CD4-positive, alpha-beta T cell (primary cell): ENCODE measurements at regions not wholly inside any gene's neighbourhood (a gene's known extent, or its start where the extent isn't known, plus 50 kb on each side); places are given as distances from the start of the nearest gene placed in this dataset.

ENCODE experiments used
- ATAC-seq: fragments of 200-7000 bp; cut with Tn5 transposase; one replicate; pipeline ENCODE4 v1.10.0; 2022; ENCODE audit warnings: mild to moderate bottlenecking; ENCODE audit not compliant: poor library complexity
- CTCF ChIA-PET: fragments of 350-600 bp; sonication (Branson Sonifier 250); formaldehyde crosslinking; loops from one replicate; lab custom pipeline; 2021; ENCODE audit warnings: antibody characterized with exemption, inconsistent platforms; lab: Charles Lee
- POLR2A ChIA-PET: fragments of 350-600 bp; sonication (Branson Sonifier 250); formaldehyde crosslinking; loops from one replicate; lab custom pipeline; 2021; ENCODE audit warnings: antibody characterized with exemption, inconsistent platforms; lab: Charles Lee
- DNase-seq, 14 experiments: peaks; one replicate each; pipeline ENCODE4 v3.0.0-alpha.2; 2013 to 2020; ENCODE audit warnings: mixed read lengths in 2 of 14
- H3K27ac ChIP-seq, 2 donors: one replicate each; pipeline versions ENCODE4 v1.5.1 to v1.7.0; 2013; ENCODE audit warnings: low read length in 2 of 2, low read depth in 1 of 2, mild to moderate bottlenecking in 1 of 2
- H3K27me3 ChIP-seq, 2 experiments: 1 replicate in 1 of 2; 2 replicates in 1 of 2; pipeline versions ENCODE4 v1.6.1 to v1.7.0; 2013; ENCODE audit warnings: low read length in 2 of 2, control low read depth in 1 of 2, mild to moderate bottlenecking in 1 of 2, moderate library complexity in 1 of 2; ENCODE audit not compliant: insufficient read depth in 2 of 2, control insufficient read depth in 1 of 2
- H3K36me3 ChIP-seq: one replicate; pipeline ENCODE4 v1.6.1; 2013; ENCODE audit warnings: low read length, control low read depth; ENCODE audit not compliant: insufficient read depth
- H3K4me1 ChIP-seq: one replicate; pipeline ENCODE4 v1.6.1; 2013; ENCODE audit warnings: low read length, control low read depth; ENCODE audit not compliant: insufficient read depth
- H3K4me3 ChIP-seq: one replicate; pipeline ENCODE4 v1.5.1; 2013; ENCODE audit warnings: mild to moderate bottlenecking, low read length, moderate library complexity
- H3K9me3 ChIP-seq, 2 experiments: 1 replicate in 1 of 2; 2 replicates in 1 of 2; pipeline versions ENCODE4 v1.6.1 to v1.7.0; 2013; ENCODE audit warnings: low read length in 2 of 2, mild to moderate bottlenecking in 2 of 2, control low read depth in 1 of 2, moderate library complexity in 1 of 2; ENCODE audit not compliant: control insufficient read depth in 1 of 2, insufficient read depth in 1 of 2
- H3K27ac Mint-ChIP-seq: one replicate; pipeline ENCODE4 v1.8.0; 2020; ENCODE audit warnings: mixed read lengths
- H3K27me3 Mint-ChIP-seq: one replicate; pipeline ENCODE4 v1.8.0; 2021; ENCODE audit warnings: mixed read lengths
- H3K36me3 Mint-ChIP-seq: one replicate; pipeline ENCODE4 v1.8.0; 2021; ENCODE audit warnings: low read depth, mixed read lengths
- H3K4me1 Mint-ChIP-seq: one replicate; pipeline ENCODE4 v1.8.0; 2021; ENCODE audit warnings: low read depth, mixed read lengths
- H3K4me3 Mint-ChIP-seq: one replicate; pipeline ENCODE4 v1.8.0; 2020; ENCODE audit warnings: mild to moderate bottlenecking, mixed read lengths
- H3K9me3 Mint-ChIP-seq: one replicate; pipeline ENCODE4 v1.8.0; 2020; ENCODE audit warnings: mixed read lengths
- CTCF ChIP-seq: fragments of 200-600 bp; IDR thresholded peaks from one replicate; pipeline ENCODE4 v1.8.0; 2022; ENCODE audit warnings: antibody characterized with exemption, mild to moderate bottlenecking
- intact Hi-C, 2 experiments: fragments of 100-400 bp; cut with DNase I in 1 of 2; cut with micrococcal nuclease in 1 of 2; formaldehyde crosslinking; loops; one replicate each; pipeline versions ENCODE4 v1.15.1 to v1.9.0; 2023 to 2025; cut with DNase I, micrococcal nuclease

- intact Hi-C loops, result no loop called here
Observed at GRCh38 chr11:87437133-87437843, 399.6 kb downstream of the TMEM135 start.

GRCh38 chr11:87432022-87432421 lies 394.3 kb downstream of the TMEM135 start:
- ChIA-PET CTCF (interaction anchor here (1.7 kb wide), 1 partner anchor 11 kb away, joined by 7 read pairs; no protein-coding TSS in a partner anchor), POLR2A (no interaction called here)
- intact Hi-C loops, result no loop called here
- no peak overlapping the region for H3K4me3 Mint-ChIP-seq
- no peak for TF ChIP-seq CTCF
- DNase-seq (no peak), ATAC-seq (no peak)
- H3K4me3 ChIP-seq, result no peak overlapping the region
- H3K27me3 ChIP-seq, result no peaks in the 10 kb centered on the region
- no peaks in the 10 kb centered on the region for H3K4me1 ChIP-seq
- H3K27ac ChIP-seq, result no peak overlapping the region
- H3K27me3 Mint-ChIP-seq, result peaks cover 4% of the 10 kb centered on the region
- no peaks in the 10 kb centered on the region for H3K36me3 ChIP-seq
- H3K27ac Mint-ChIP-seq, result no peak overlapping the region
- H3K9me3 Mint-ChIP-seq, result no peaks in the 10 kb centered on the region
- no peaks in the 10 kb centered on the region for H3K36me3 Mint-ChIP-seq
- no peaks in the 10 kb centered on the region for H3K4me1 Mint-ChIP-seq
- no peaks in the 10 kb centered on the region for H3K9me3 ChIP-seq

More at GRCh38 chr11:87437133-87437843, 399.6 kb downstream of the TMEM135 start:
- H3K4me1 Mint-ChIP-seq, result no peaks in the 10 kb centered on the region
- no peak overlapping the region for H3K27ac ChIP-seq
- H3K4me3 ChIP-seq, result no peak overlapping the region
- no peaks in the 10 kb centered on the region for H3K36me3 Mint-ChIP-seq
- ChIA-PET POLR2A (no interaction called here), CTCF (no interaction called here)
- no peaks in the 10 kb centered on the region for H3K27me3 ChIP-seq
- no peaks in the 10 kb centered on the region for H3K9me3 ChIP-seq
- no peak overlapping the region for H3K4me3 Mint-ChIP-seq
- no peak for TF ChIP-seq CTCF
- H3K27me3 Mint-ChIP-seq, result peaks cover 9% of the 10 kb centered on the region
- no peaks in the 10 kb centered on the region for H3K4me1 ChIP-seq
- no peaks in the 10 kb centered on the region for H3K36me3 ChIP-seq
- ATAC-seq (no peak), DNase-seq (no peak)
- no peak overlapping the region for H3K27ac Mint-ChIP-seq
- no peaks in the 10 kb centered on the region for H3K9me3 Mint-ChIP-seq

GRCh38 chr11:87431392-87431791 lies 393.7 kb downstream of the TMEM135 start:
- H3K4me3 Mint-ChIP-seq, result no peak overlapping the region
- DNase-seq (no peak), ATAC-seq (no peak)
- Histone ChIP-seq H3K4me3 (no peak overlapping the region), H3K36me3 (no peaks in the 10 kb centered on the region), H3K9me3 (no peaks in the 10 kb centered on the region), H3K4me1 (no peaks in the 10 kb centered on the region), H3K27ac (no peak overlapping the region), H3K27me3 (no peaks in the 10 kb centered on the region)
- H3K9me3 Mint-ChIP-seq, result no peaks in the 10 kb centered on the region
- TF ChIP-seq CTCF, result no peak
- no peaks in the 10 kb centered on the region for H3K4me1 Mint-ChIP-seq
- H3K27ac Mint-ChIP-seq, result no peak overlapping the region
- POLR2A ChIA-PET, result no interaction called here
- intact Hi-C loops, result no loop called here
- CTCF ChIA-PET, result interaction anchor here (1.7 kb wide), 1 partner anchor 10 kb away, joined by 7 read pairs; no protein-coding TSS in a partner anchor
- no peaks in the 10 kb centered on the region for H3K36me3 Mint-ChIP-seq
- peaks cover under 1% of the 10 kb centered on the region for H3K27me3 Mint-ChIP-seq
